ENCODE measurements at regions not wholly inside any gene's neighbourhood (a gene's known extent, or its start where the extent isn't known, plus 50 kb on each side); places are given as distances from the start of the nearest gene placed in this dataset.
"Not testable (repeated sequence)": the region's sequence is repeated elsewhere in the genome, so short reads cannot be mapped to it uniquely, and the experiment has no call there.

DNA sequence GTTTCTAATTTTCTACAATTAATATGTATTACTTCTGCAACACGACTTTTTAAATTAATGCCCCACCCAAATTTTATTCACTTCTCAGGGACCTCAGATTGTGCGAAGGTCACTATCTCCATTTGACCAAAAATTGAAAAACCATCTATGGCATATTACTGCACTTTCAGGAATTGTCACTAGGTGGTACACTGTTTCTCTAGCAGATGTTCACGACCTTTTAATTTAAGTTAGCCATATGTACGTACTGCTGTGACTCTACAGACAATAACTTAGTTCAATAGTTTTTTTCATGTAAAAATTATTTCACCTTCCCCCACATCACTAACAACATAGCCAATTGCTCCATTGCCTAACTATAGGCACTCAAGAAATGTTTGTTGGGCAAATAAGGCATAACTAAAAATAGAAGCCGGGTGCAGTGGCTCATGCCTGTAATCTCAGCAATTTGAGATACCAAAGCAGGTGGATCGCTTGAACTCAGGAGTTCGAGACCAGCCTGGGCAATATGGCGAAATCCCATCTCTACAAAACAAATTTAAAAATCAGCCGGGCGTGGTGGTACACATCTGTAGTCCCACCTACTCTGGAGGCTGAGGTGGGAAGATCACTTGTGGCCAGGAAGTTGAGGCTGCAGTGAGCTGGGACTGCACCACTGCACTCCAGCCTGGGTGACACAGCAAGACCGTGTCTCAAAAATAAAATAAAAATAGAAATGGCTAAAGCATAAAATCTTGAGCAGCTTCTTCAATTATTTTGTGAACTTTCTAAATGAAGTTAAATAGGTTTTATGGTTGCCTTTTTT lies 75.7 kb upstream of the PKN2 start:
- peak in 1 of 5 donors; percentile 2 for DNase-seq

DNA sequence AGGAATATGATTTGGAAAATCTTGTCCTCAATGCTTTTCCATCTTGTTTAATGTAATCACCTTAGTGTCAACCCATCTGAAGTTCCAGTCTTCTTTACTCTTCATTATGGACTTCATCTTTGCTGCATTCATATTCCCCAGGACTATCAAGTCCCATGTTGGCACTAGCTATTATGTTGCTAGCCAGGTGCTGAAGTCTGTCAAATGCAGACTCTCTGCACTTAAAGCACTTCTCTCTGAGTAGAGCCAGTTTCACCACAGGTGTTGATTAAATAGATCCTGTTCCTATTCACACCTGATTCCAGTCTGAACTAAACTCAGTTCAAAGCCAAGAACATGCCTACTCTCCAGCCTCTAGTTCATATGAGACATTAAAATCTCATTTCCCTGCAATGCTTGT lies 75.0 kb upstream of the PKN2 start:
- no peak for DNase-seq

DNA sequence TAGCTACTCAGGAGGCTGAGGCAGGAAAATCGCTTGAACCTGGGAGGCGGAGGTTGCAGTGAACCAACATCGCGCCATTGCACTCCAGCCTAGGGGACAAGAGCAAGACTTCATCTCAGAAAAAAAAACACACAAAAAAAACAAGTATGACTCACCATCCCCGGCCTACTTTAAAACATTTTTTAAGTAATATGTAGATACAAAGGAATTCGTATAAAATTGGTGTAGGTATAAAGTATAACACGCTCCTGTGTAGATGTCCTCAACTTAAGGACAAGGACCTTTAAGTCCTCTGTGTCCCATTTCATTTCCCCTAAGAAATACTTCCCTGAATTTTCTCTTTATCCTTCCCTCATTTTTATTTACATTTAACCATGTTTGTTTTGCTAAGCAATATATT lies 73.4 kb upstream of the PKN2 start:
- DNase-seq, result no peak

DNA sequence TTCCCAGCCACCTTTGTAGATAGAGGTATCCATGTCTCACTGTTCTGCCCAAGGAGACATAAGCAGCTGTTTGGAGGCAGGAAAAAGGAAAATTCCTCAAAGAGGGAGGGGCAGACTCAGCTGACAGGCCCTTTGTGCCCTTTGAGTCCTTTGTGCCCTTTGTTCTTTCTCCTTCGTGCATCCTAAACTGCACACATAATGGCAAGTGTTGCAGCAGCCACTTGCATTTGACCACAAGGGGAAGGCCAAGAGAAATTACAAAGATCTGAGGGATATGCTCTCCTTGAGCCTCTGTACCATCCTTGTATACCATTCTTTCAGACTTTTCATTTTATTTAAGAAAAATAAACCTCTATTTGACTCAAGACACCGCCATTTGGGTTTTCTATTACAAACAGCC lies 71.8 kb upstream of the PKN2 start:
- DNase-seq, result no peak

DNA sequence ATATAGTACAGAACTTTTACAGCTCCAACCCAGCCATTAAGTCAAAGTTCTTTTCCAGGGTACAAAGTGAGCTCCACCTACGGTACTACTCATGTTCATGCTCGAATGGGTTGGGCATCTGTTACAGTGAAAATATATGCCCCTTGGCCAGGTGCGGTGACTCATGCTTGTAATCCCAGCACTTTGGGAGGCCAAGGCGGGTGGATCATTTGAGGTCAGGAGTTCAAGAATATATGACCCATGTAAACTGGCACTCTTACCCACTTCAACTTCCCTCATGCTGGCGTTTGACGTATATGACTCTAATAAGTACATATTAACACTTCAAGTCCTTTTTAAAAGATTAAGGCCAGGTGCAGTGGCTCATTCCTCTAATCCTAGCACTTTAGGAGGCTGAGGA lies 71.3 kb upstream of the PKN2 start:
- no peak for DNase-seq

DNA sequence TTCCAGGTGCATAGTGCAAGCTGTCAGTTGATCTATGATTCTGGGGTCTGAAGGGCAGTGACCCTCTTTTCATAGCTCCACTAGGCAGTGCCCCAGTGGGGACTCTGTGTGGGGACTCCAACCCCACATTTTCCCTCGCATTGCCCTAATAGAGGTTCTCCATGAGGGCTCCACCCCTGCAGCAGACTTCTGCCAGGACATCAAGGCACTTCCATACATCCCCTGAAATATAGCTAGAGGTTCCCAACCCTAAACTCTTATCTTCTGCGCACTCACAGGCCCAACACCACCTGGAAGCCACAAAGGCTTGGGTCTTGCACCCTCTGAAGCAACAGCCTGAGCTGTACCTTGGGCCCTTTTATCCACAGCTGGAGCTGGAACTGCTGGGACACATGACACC lies 65.7 kb upstream of the PKN2 start:
- no peak for DNase-seq

DNA sequence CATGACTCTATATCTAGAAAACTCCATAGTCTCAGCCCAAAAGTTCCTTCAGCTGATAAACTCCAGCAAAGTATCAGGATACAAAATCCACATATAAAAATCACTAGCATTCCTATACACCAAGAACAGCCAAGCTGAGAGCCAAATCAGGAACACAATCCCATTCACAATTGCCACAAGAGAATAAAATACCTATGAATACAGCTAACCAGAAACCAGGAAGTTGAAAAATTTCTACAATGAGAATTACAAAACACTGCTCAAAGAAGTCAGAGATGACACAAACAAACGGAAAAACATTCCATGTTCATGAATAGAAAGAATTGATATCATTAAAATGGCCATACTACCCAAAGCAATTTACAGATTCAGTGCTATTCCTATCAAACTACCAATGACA lies 61.0 kb upstream of the PKN2 start:
- not testable (repeated sequence) for DNase-seq
